IMR-90 (cell line): ENCODE measurements at regions not wholly inside any gene's neighbourhood (a gene's known extent, or its start where the extent isn't known, plus 50 kb on each side); places are given as distances from the start of the nearest gene placed in this dataset.
"Not testable (repeated sequence)": the region's sequence is repeated elsewhere in the genome, so short reads cannot be mapped to it uniquely, and the experiment has no call there.

Experiments
- ATAC-seq: fragments of 200-7000 bp; cut with Tn5 transposase; 2 replicates; pipeline ENCODE4 v1.9.1; 2020; ENCODE audit warnings: low read depth, mild to moderate bottlenecking, moderate library complexity
- BruUV-seq: library from RNA; stranded (reverse); fragments of 400-500 nt; replicated peaks from 2 replicates; lab custom pipeline; 2021; lab: Mats Ljungman, UMichigan
- CTCF ChIA-PET: fragments of 300-600 bp; formaldehyde crosslinking; extraction: SDS; loops from one replicate; lab custom pipeline; 2021; ENCODE audit warnings: antibody characterized with exemption; lab: Yijun Ruan, JAX
- POLR2A ChIA-PET: fragments of 300-600 bp; sonication (Branson Sonifier 250); formaldehyde crosslinking; loops from one replicate; lab custom pipeline; 2022; ENCODE audit warnings: antibody characterized with exemption; ENCODE audit not compliant: unreplicated experiment; lab: Charles Lee
- DNase-seq: peaks from one replicate; pipeline ENCODE4 v3.0.0; 2013
- H2AFZ ChIP-seq: replicated peaks from 2 replicates; pipeline ENCODE3; 2013; ENCODE audit warnings: low read length, mild to moderate bottlenecking; ENCODE audit not compliant: poor library complexity
- H2AK5ac ChIP-seq: 2 replicates; pipeline ENCODE4 v1.6.1; 2013; ENCODE audit warnings: low read depth, low read length, inconsistent platforms
- H2AK9ac ChIP-seq: replicated peaks from 2 replicates; pipeline ENCODE3; 2013; ENCODE audit warnings: mild to moderate bottlenecking, low read depth, low read length, moderate library complexity; ENCODE audit not compliant: poor library complexity
- H2BK120ac ChIP-seq: 2 replicates; pipeline ENCODE4 v1.6.1; 2013; ENCODE audit warnings: low read depth, low read length, inconsistent platforms
- H2BK15ac ChIP-seq: 3 replicates; pipeline ENCODE4 v1.6.1; 2013; ENCODE audit warnings: low read depth, low read length, inconsistent platforms
- H2BK20ac ChIP-seq: 2 replicates; pipeline ENCODE4 v1.6.1; 2013; ENCODE audit warnings: low read depth, mild to moderate bottlenecking, inconsistent platforms, low read length, moderate library complexity
- H2BK5ac ChIP-seq: 2 replicates; pipeline ENCODE4 v1.6.1; 2013; ENCODE audit warnings: mild to moderate bottlenecking, low read depth, low read length, inconsistent platforms; ENCODE audit not compliant: poor library complexity, severe bottlenecking
- H3K14ac ChIP-seq: replicated peaks from 2 replicates; pipeline ENCODE4 v1.6.1; 2013; ENCODE audit warnings: low read depth, low read length, inconsistent platforms
- H3K18ac ChIP-seq: 2 replicates; pipeline ENCODE4 v1.6.1; 2013; ENCODE audit warnings: low read depth, low read length, control low read depth
- H3K23ac ChIP-seq: 2 replicates; pipeline ENCODE4 v1.6.1; 2013; ENCODE audit warnings: low read depth, low read length, inconsistent platforms
- H3K27ac ChIP-seq: 2 replicates; pipeline ENCODE4 v1.5.1; 2013; ENCODE audit warnings: mild to moderate bottlenecking, control low read depth, low read length; ENCODE audit not compliant: insufficient read depth
- H3K27me3 ChIP-seq: 2 replicates; pipeline ENCODE4 v1.6.1; 2013; ENCODE audit warnings: low read length; ENCODE audit not compliant: control insufficient read depth, insufficient read depth
- H3K36me3 ChIP-seq: 2 replicates; pipeline ENCODE4 v1.6.1; 2013; ENCODE audit warnings: low read length, mixed read lengths; ENCODE audit not compliant: control insufficient read depth, insufficient read depth
- H3K4ac ChIP-seq: 2 replicates; pipeline ENCODE4 v1.6.1; 2013; ENCODE audit warnings: low read depth, low read length, inconsistent platforms
- H3K4me1 ChIP-seq: 2 replicates; pipeline ENCODE4 v1.6.1; 2013; ENCODE audit warnings: low read length, mixed read lengths; ENCODE audit not compliant: control insufficient read depth, insufficient read depth
- H3K4me2 ChIP-seq: 2 replicates; pipeline ENCODE4 v1.6.1; 2013; ENCODE audit warnings: low read depth, mild to moderate bottlenecking, control low read depth, low read length, moderate library complexity
- H3K4me3 ChIP-seq: 2 replicates; pipeline ENCODE4 v1.5.1; 2013; ENCODE audit warnings: low read depth, mild to moderate bottlenecking, control low read depth, low read length, moderate library complexity; ENCODE audit not compliant: insufficient read depth
- H3K56ac ChIP-seq: 2 replicates; pipeline ENCODE4 v1.6.1; 2013; ENCODE audit warnings: low read length, inconsistent platforms; ENCODE audit not compliant: insufficient read depth; ENCODE audit errors: extremely low read depth
- H3K79me1 ChIP-seq, 2 experiments: 2 replicates each; pipeline ENCODE4 v1.6.1; 2013; ENCODE audit warnings: low read length in 2 of 2, inconsistent platforms in 1 of 2, low read depth in 1 of 2
- H3K9ac ChIP-seq: 2 replicates; pipeline ENCODE4 v1.6.1; 2013; ENCODE audit warnings: low read depth, low read length, control low read depth
- H3K9me1 ChIP-seq: 2 replicates; pipeline ENCODE4 v1.6.1; 2013; ENCODE audit warnings: low read length, inconsistent platforms; ENCODE audit not compliant: insufficient read depth
- H3K9me3 ChIP-seq: 2 replicates; pipeline ENCODE4 v1.6.1; 2013; ENCODE audit warnings: low read length; ENCODE audit not compliant: control insufficient read depth, insufficient read depth
- H4K20me1 ChIP-seq: 2 replicates; pipeline ENCODE4 v1.6.1; 2013; ENCODE audit warnings: low read length, inconsistent platforms; ENCODE audit not compliant: insufficient read depth
- H4K5ac ChIP-seq: 2 replicates; pipeline ENCODE4 v1.6.1; 2013; ENCODE audit warnings: mild to moderate bottlenecking, low read depth, low read length, control low read depth
- H4K8ac ChIP-seq, 2 experiments: 2 replicates each; pipeline ENCODE4 v1.6.1; 2013; ENCODE audit warnings: low read depth in 2 of 2, low read length in 2 of 2, control low read depth in 1 of 2, inconsistent platforms in 1 of 2
- H4K91ac ChIP-seq: 2 replicates; pipeline ENCODE4 v1.6.1; 2013; ENCODE audit warnings: low read depth, low read length, inconsistent platforms; ENCODE audit not compliant: insufficient read depth
- CHD1 ChIP-seq: IDR thresholded peaks from 2 replicates; pipeline ENCODE4 v1.6.1; 2012; ENCODE audit warnings: low read depth, low read length, improper control_type of control experiment
- FOS ChIP-seq: fragments of 150-350 bp; IDR thresholded peaks from 2 replicates; pipeline ENCODE4 v1.6.1; 2016; ENCODE audit warnings: low read depth, low read length
- MAZ ChIP-seq: IDR thresholded peaks from 2 replicates; pipeline ENCODE4 v1.6.1; 2012; ENCODE audit warnings: low read depth, mild to moderate bottlenecking, low read length, improper control_type of control experiment, moderate library complexity, borderline replicate concordance
- NFE2L2 ChIP-seq: fragments of 150-350 bp; IDR thresholded peaks from 2 replicates; pipeline ENCODE4 v1.6.1; 2016; ENCODE audit warnings: low read depth, mild to moderate bottlenecking, low read length
- RCOR1 ChIP-seq: IDR thresholded peaks from 2 replicates; pipeline ENCODE4 v1.6.1; 2012; ENCODE audit warnings: mild to moderate bottlenecking, low read length, improper control_type of control experiment; ENCODE audit not compliant: insufficient replicate concordance
- RFX5 ChIP-seq: IDR thresholded peaks from 2 replicates; pipeline ENCODE4 v1.8.0; 2012; ENCODE audit warnings: low read depth, mild to moderate bottlenecking, low read length, moderate library complexity
- WGBS, 2 experiments: methylation state at CpG; one replicate each; pipeline versions ENCODE4 v1.1.5 to v1.1.7; 2013; ENCODE audit warnings: missing lambda C conversion rate in 2 of 2; ENCODE audit not compliant: insufficient read length in 1 of 2; ENCODE audit errors: extremely low coverage in 2 of 2; 5-methylcytosine and 5-hydroxymethylcytosine counted together
- dilution Hi-C: fragments of 300-500 bp; cut with HindIII; formaldehyde crosslinking; loops from one replicate; pipeline ENCODE4 v1.14.3; 2018; ENCODE audit warnings: low sequenced_read_pairs; ENCODE audit not compliant: unreplicated experiment
- in situ Hi-C: fragments of 300-500 bp; cut with MboI; formaldehyde crosslinking; loops from 3 replicates; pipeline ENCODE4 v1.14.3; 2019; ENCODE audit warnings: low sequenced_read_pairs, inconsistent platforms, mixed read lengths
- intact Hi-C: fragments of 100-400 bp; cut with micrococcal nuclease; formaldehyde crosslinking; loops from 2 replicates; pipeline ENCODE4 v1.10.0; 2022
- TF ChIP-seq, protein P1 (sequence below): conservative IDR thresholded peaks from 2 replicates; pipeline ENCODE4 v1.5.1; 2012; ENCODE audit warnings: mild to moderate bottlenecking, low read depth, low read length, improper control_type of control experiment

DNA sequence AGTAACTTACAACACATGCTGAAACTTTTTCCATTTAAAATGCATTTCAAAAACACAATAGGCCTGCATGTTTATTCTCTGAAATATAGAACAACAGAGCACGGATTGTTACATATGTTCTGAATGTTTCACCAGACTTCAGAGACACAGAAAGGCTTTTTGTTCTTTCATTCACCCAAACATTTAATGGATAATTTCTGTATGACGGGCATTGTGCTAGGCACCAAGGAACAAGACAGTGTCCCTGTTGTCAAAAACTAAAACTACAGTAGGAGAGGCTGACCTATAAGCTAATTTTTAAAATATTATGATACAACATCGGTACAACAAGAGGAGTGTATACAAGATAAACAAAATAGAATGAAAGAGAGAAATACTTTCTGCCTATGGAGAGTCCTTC is 81.9 kb upstream of the TEAD1 start:
- H3K14ac ChIP-seq = no peak overlapping the region
- no peak overlapping the region for H2BK15ac ChIP-seq
- DNase-seq (no peak), ATAC-seq (no peak)
- dilution Hi-C loops = no loop called here
- H2BK20ac ChIP-seq = no peak overlapping the region
- peaks cover 4% of the 10 kb centered on the region for H3K4me1 ChIP-seq
- no peaks in the 10 kb centered on the region for H3K27me3 ChIP-seq
- no peak overlapping the region for H2AK9ac ChIP-seq
- no peak overlapping the region for H2BK5ac ChIP-seq
- H4K20me1 ChIP-seq = no peaks in the 10 kb centered on the region
- no peak overlapping the region for H2AK5ac ChIP-seq
- no peak overlapping the region for H3K18ac ChIP-seq
- H3K27ac ChIP-seq = no peak overlapping the region
- H3K56ac ChIP-seq = no peak overlapping the region
- H4K5ac ChIP-seq = no peak overlapping the region
- H3K4ac ChIP-seq = no peak overlapping the region
- H3K23ac ChIP-seq = no peak overlapping the region
- no peaks in the 10 kb centered on the region for H3K9me3 ChIP-seq
- WGBS, 2 experiments = 80% methylated on average over 1 of the region's 3 CpGs; no CpG with 5 or more reads in 1 of the 2 experiments
- no peak overlapping the region for H4K8ac ChIP-seq
- BruUV-seq = no TSS peak
- H2BK120ac ChIP-seq = no peak overlapping the region
- in situ Hi-C loops = no loop called here
- no peak overlapping the region for H4K91ac ChIP-seq
- H2AFZ ChIP-seq = no peak overlapping the region
- no peaks in the 10 kb centered on the region for H3K79me1 ChIP-seq
- H3K36me3 ChIP-seq = no peaks in the 10 kb centered on the region
- TF ChIP-seq FOS (no peak), RFX5 (no peak), CHD1 (no peak), RCOR1 (no peak), MAZ (no peak), NFE2L2 (no peak)
- TF ChIP-seq, protein P1, sequence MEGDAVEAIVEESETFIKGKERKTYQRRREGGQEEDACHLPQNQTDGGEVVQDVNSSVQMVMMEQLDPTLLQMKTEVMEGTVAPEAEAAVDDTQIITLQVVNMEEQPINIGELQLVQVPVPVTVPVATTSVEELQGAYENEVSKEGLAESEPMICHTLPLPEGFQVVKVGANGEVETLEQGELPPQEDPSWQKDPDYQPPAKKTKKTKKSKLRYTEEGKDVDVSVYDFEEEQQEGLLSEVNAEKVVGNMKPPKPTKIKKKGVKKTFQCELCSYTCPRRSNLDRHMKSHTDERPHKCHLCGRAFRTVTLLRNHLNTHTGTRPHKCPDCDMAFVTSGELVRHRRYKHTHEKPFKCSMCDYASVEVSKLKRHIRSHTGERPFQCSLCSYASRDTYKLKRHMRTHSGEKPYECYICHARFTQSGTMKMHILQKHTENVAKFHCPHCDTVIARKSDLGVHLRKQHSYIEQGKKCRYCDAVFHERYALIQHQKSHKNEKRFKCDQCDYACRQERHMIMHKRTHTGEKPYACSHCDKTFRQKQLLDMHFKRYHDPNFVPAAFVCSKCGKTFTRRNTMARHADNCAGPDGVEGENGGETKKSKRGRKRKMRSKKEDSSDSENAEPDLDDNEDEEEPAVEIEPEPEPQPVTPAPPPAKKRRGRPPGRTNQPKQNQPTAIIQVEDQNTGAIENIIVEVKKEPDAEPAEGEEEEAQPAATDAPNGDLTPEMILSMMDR = no peak
- H3K4me2 ChIP-seq = no peak overlapping the region
- ChIA-PET POLR2A (no interaction called here), CTCF (interaction anchor here (0.5 kb wide), 1 partner anchor 17 kb away, joined by 3 read pairs; no protein-coding TSS in a partner anchor)
- H3K4me3 ChIP-seq = no peak overlapping the region
- H3K9me1 ChIP-seq = peaks cover 5% of the 10 kb centered on the region; the same call in 1 of the 2 replicates
- intact Hi-C loops = no loop called here
- H3K9ac ChIP-seq = no peak overlapping the region

DNA sequence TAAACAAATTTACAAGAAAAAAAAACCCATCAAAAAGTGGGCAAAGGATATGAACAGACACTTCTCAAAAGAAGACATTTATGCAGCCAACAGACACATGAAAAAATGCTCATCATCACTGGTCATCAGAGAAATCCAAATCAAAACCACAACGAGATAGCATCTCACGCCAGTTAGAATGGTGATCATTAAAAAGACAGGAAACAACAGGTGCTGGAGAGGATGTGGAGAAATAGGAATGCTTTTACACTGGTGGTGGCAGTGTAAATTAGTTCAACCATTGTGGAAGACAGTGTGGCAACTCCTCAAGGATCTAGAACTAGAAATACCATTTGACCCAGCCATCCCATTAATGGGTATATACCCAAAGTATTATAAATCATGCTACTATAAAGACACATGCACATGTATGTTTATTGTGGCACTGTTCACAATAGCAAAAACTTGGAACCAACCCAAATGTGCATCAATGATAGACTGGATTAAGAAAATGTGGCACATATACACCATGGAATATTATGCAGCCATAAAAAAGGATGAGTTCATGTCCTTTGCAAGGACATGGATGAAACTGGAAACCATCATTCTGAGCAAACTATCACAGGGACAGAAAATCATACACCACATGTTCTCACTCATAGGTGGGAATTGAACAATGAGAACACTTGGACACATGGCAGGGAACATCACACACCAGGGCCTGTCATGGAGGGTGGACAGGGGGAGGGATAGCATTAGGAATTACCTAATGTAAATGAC is 79.0 kb upstream of the TEAD1 start:
- H2AK5ac ChIP-seq, H3K4me1 ChIP-seq, H2BK120ac ChIP-seq, H4K8ac ChIP-seq, H3K9ac ChIP-seq, H2BK5ac ChIP-seq, intact Hi-C loops, H3K23ac ChIP-seq, H3K14ac ChIP-seq, H3K9me3 ChIP-seq, H2BK15ac ChIP-seq, H3K36me3 ChIP-seq, H3K79me1 ChIP-seq, H4K20me1 ChIP-seq, H3K18ac ChIP-seq, H3K27me3 ChIP-seq, H3K9me1 ChIP-seq, H4K91ac ChIP-seq, POLR2A ChIA-PET, in situ Hi-C loops, H2BK20ac ChIP-seq, H3K4me2 ChIP-seq, BruUV-seq, H3K27ac ChIP-seq, H2AK9ac ChIP-seq, DNase-seq, H4K5ac ChIP-seq, H3K4ac ChIP-seq, CTCF ChIA-PET, H3K4me3 ChIP-seq, ATAC-seq, H2AFZ ChIP-seq, H3K56ac ChIP-seq, dilution Hi-C loops: not testable (repeated sequence)
- WGBS, 2 experiments = no CpG with 5 or more reads among the region's 2 CpGs
